ENCODE measurements at regions not wholly inside any gene's neighbourhood (a gene's known extent, or its start where the extent isn't known, plus 50 kb on each side); places are given as distances from the start of the nearest gene placed in this dataset.

DNA sequence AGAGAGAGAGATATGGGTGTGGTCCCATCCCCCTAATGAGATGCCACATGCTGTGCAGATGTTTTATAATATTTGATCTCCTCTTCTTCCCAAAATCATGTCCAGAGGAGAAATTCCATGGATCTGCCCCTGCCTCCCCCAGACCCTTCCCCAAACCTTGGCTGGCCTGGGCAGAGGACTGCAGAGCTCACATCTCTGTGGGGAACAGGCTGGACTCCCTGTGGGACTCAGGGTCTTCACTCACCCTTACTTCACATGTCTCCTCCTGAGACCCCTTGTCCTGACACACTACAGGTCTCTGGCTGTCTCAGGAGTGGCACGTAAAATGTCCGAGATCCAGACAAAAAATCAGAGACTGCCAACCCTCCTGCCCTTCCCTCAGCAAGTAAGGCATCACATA, 76.0 kb upstream of the CAPRIN2 start:
- Histone ChIP-seq H3K9me3 (ENCODE audit: control insufficient read depth, insufficient read depth, low read length) (no peaks in the 10 kb centered on the region), H3K27ac (ENCODE audit: low read depth, low read length) (no peak overlapping the region), H3K4me3 (ENCODE audit: low read depth, low read length) (no peak overlapping the region), H3K27me3 (ENCODE audit: control insufficient read depth, insufficient read depth, low read length) (no peaks in the 10 kb centered on the region), H3K4me1 (ENCODE audit: control insufficient read depth, insufficient read depth, low read length) (no peaks in the 10 kb centered on the region), H3K36me3 (ENCODE audit: control insufficient read depth, insufficient read depth, low read length) (no peaks in the 10 kb centered on the region)
- WGBS (ENCODE audit: insufficient coverage) = 100% methylated on average over 2 of the region's 2 CpGs
- DNase-seq (ENCODE audit: low read depth in 4 of 6, low spot score in 6 of 6) = no peak

- Histone ChIP-seq H3K27ac (ENCODE audit: low read depth, low read length) (no peak overlapping the region), H3K9me3 (ENCODE audit: control insufficient read depth, insufficient read depth, low read length) (no peaks in the 10 kb centered on the region), H3K36me3 (ENCODE audit: control insufficient read depth, insufficient read depth, low read length) (no peaks in the 10 kb centered on the region), H3K4me1 (ENCODE audit: control insufficient read depth, insufficient read depth, low read length) (no peaks in the 10 kb centered on the region), H3K27me3 (ENCODE audit: control insufficient read depth, insufficient read depth, low read length) (no peaks in the 10 kb centered on the region), H3K4me3 (ENCODE audit: low read depth, low read length) (no peak overlapping the region)
- no CpG with 5 or more reads among the region's 1 CpG for WGBS (ENCODE audit: insufficient coverage)
- DNase-seq (ENCODE audit: low read depth in 4 of 6, low spot score in 6 of 6) = no peak
These were observed 75.1 kb upstream of the CAPRIN2 start for GRCh38 chr12:30829876-30830275.

GRCh38 chr12:30828686-30829085, 73.9 kb upstream of the CAPRIN2 start:
- Histone ChIP-seq H3K36me3 (ENCODE audit: control insufficient read depth, insufficient read depth, low read length) (no peaks in the 10 kb centered on the region), H3K27me3 (ENCODE audit: control insufficient read depth, insufficient read depth, low read length) (no peaks in the 10 kb centered on the region), H3K9me3 (ENCODE audit: control insufficient read depth, insufficient read depth, low read length) (no peaks in the 10 kb centered on the region), H3K4me1 (ENCODE audit: control insufficient read depth, insufficient read depth, low read length) (peaks cover 2% of the 10 kb centered on the region), H3K27ac (ENCODE audit: low read depth, low read length) (no peak overlapping the region), H3K4me3 (ENCODE audit: low read depth, low read length) (no peak overlapping the region)
- WGBS (ENCODE audit: insufficient coverage) = 89% methylated on average over 2 of the region's 4 CpGs
- no peak for DNase-seq (ENCODE audit: low read depth in 4 of 6, low spot score in 6 of 6)

DNA sequence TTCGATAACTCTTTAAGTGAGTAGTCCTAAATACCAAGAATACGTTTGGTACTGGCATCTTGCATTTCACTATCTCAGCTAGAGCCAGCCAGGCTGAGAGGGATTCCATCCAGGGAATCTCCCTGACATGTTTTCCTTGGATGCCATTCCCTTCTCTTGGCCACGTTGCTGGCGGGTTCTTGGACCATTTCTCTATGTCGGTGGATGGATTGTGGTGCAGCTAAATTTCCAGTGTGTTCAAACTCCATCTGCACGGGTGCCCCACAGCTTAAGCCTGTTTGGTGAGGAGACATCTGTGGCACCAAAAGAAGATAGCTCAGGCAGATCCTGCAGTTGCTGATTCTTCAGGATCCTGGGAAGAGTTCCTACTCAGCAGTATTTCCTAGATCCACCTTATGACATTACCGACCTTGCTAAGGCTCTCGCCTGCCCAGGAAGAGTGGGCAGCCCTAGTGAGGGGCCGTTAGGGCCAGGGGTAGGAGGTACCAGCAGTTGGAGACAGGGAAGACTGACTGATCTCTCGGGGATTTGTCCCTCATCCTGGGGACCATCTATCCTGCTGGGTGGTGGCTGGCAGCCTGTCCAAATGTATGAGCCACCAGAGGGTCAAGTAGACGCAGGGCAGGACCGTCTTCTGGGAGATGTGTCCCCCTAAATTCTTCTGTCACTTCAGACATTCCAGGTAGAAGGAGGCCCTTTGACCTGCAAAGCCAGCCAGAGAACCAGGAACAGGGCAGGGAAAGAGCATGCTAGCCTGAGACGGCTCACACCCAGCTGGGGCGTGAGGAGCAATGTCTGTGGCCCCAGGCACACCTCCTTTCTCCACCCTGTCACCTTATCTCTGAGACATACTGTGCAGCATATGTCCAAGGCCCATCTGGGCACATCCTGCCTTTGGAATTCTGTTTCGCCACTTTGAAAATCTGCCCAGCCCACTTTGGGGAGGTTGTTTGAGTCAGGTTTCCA, 72.6 kb upstream of the CAPRIN2 start:
- peak in 1 of 6 donors; percentile 66 for DNase-seq (ENCODE audit: low read depth in 4 of 6, low spot score in 6 of 6)
- Histone ChIP-seq H3K27ac (ENCODE audit: low read depth, low read length) (no peak overlapping the region), H3K9me3 (ENCODE audit: control insufficient read depth, insufficient read depth, low read length) (no peaks in the 10 kb centered on the region), H3K27me3 (ENCODE audit: control insufficient read depth, insufficient read depth, low read length) (no peaks in the 10 kb centered on the region), H3K4me3 (ENCODE audit: low read depth, low read length) (no peak overlapping the region), H3K36me3 (ENCODE audit: control insufficient read depth, insufficient read depth, low read length) (no peaks in the 10 kb centered on the region), H3K4me1 (ENCODE audit: control insufficient read depth, insufficient read depth, low read length) (peaks cover 15% of the 10 kb centered on the region)
- whole genome bisulfite sequencing (ENCODE audit: insufficient coverage) = 90% methylated on average over 12 of the region's 15 CpGs

DNA sequence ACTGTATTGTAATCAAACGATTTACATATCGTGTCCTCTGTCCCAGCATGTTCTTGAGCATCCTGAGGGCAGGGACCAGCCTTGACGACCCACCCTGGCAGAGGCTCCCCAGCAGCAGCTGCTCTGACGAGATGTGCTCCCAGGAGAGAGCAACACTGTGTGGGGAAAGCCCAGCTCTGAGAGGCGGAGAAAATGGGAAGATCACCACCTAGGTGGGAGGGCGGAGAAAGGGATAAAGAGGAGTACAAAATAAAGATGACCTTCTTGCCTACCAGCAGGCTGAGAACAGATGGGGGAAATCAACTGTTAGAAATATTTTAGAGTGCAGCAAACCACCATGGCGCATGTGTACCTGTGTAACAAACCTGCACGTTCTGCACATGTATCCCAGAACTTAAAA, 71.5 kb upstream of the CAPRIN2 start:
- WGBS (ENCODE audit: insufficient coverage) = 59% methylated on average over 6 of the region's 8 CpGs
- Histone ChIP-seq H3K9me3 (ENCODE audit: control insufficient read depth, insufficient read depth, low read length) (no peaks in the 10 kb centered on the region), H3K27me3 (ENCODE audit: control insufficient read depth, insufficient read depth, low read length) (no peaks in the 10 kb centered on the region), H3K4me3 (ENCODE audit: low read depth, low read length) (no peak overlapping the region), H3K27ac (ENCODE audit: low read depth, low read length) (no peak overlapping the region), H3K4me1 (ENCODE audit: control insufficient read depth, insufficient read depth, low read length) (peaks cover 17% of the 10 kb centered on the region), H3K36me3 (ENCODE audit: control insufficient read depth, insufficient read depth, low read length) (no peaks in the 10 kb centered on the region)
- no peak for DNase-seq (ENCODE audit: low read depth in 4 of 6, low spot score in 6 of 6)

GRCh38 chr12:30825341-30825740, 70.6 kb upstream of the CAPRIN2 start:
- H3K36me3 ChIP-seq (ENCODE audit: control insufficient read depth, insufficient read depth, low read length) = no peaks in the 10 kb centered on the region
- peaks cover 17% of the 10 kb centered on the region for H3K4me1 ChIP-seq (ENCODE audit: control insufficient read depth, insufficient read depth, low read length)
- no peaks in the 10 kb centered on the region for H3K9me3 ChIP-seq (ENCODE audit: control insufficient read depth, insufficient read depth, low read length)
- no peak overlapping the region for H3K4me3 ChIP-seq (ENCODE audit: low read depth, low read length)
- no peak for DNase-seq (ENCODE audit: low read depth in 4 of 6, low spot score in 6 of 6)
- 50% methylated on average over 2 of the region's 4 CpGs for WGBS (ENCODE audit: insufficient coverage)
- no peaks in the 10 kb centered on the region for H3K27me3 ChIP-seq (ENCODE audit: control insufficient read depth, insufficient read depth, low read length)
- H3K27ac ChIP-seq (ENCODE audit: low read depth, low read length) = no peak overlapping the region

DNA sequence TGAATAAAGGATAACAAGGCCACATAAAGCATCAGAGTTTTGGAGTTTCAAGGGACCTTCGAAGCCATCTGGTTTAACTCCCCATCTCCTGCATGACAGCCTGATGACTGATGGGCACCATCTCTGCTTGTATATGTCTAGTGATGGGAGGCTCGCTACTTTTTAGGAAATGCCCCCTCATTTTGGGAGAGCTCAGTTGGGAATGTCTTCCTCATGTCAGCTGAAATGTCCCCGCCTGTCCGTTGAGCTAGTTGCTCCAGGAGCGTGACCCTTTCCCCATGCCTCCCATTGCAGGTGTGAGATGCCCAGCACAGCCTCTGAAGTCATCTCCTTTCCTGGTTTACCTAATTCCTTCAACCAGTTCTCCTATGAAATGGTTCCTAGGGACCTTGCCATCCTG, 69.6 kb upstream of the CAPRIN2 start:
- H3K27ac ChIP-seq (ENCODE audit: low read depth, low read length) = no peak overlapping the region
- H3K9me3 ChIP-seq (ENCODE audit: control insufficient read depth, insufficient read depth, low read length) = no peaks in the 10 kb centered on the region
- no peak for DNase-seq (ENCODE audit: low read depth in 4 of 6, low spot score in 6 of 6)
- H3K4me3 ChIP-seq (ENCODE audit: low read depth, low read length) = no peak overlapping the region
- 100% methylated on average over 4 of the region's 5 CpGs for WGBS (ENCODE audit: insufficient coverage)
- peaks cover 17% of the 10 kb centered on the region for H3K4me1 ChIP-seq (ENCODE audit: control insufficient read depth, insufficient read depth, low read length)
- H3K27me3 ChIP-seq (ENCODE audit: control insufficient read depth, insufficient read depth, low read length) = no peaks in the 10 kb centered on the region
- H3K36me3 ChIP-seq (ENCODE audit: control insufficient read depth, insufficient read depth, low read length) = no peaks in the 10 kb centered on the region

DNA sequence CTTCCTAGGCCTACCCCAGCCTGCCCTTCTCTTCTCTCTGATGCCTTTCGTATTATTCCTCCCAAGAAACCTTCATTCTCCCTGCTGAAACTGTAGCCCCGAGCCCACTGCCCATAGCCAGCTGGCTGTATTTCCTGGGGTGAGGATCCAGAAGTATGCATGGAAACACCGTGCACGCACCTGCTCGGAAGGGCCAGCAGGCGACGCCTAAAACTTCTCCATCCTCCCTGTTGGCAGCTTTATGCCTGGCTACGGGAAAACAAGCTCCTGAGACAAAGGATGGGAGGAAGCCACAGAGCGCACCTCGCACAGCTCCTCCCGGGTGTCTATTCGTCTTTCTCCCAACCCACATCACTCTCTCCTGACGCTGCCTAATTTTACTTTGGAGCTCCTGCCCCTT, 69.0 kb upstream of the CAPRIN2 start:
- no peak overlapping the region for H3K27ac ChIP-seq (ENCODE audit: low read depth, low read length)
- H3K4me1 ChIP-seq (ENCODE audit: control insufficient read depth, insufficient read depth, low read length) = peaks cover 17% of the 10 kb centered on the region
- no peaks in the 10 kb centered on the region for H3K36me3 ChIP-seq (ENCODE audit: control insufficient read depth, insufficient read depth, low read length)
- H3K27me3 ChIP-seq (ENCODE audit: control insufficient read depth, insufficient read depth, low read length) = no peaks in the 10 kb centered on the region
- H3K4me3 ChIP-seq (ENCODE audit: low read depth, low read length) = no peak overlapping the region
- no peaks in the 10 kb centered on the region for H3K9me3 ChIP-seq (ENCODE audit: control insufficient read depth, insufficient read depth, low read length)
- peak in 1 of 6 donors; percentile 7 for DNase-seq (ENCODE audit: low read depth in 4 of 6, low spot score in 6 of 6)
- 79% methylated on average over 11 of the region's 13 CpGs for WGBS (ENCODE audit: insufficient coverage)

- H3K4me1 ChIP-seq (ENCODE audit: control insufficient read depth, insufficient read depth, low read length) = peaks cover 17% of the 10 kb centered on the region
- DNase-seq (ENCODE audit: low read depth in 4 of 6, low spot score in 6 of 6) = peak in 2 of 6 donors; percentile 45 to 59
- no peaks in the 10 kb centered on the region for H3K36me3 ChIP-seq (ENCODE audit: control insufficient read depth, insufficient read depth, low read length)
- H3K4me3 ChIP-seq (ENCODE audit: low read depth, low read length) = peak overlapping the region; percentile 44
- H3K9me3 ChIP-seq (ENCODE audit: control insufficient read depth, insufficient read depth, low read length) = no peaks in the 10 kb centered on the region
- WGBS (ENCODE audit: insufficient coverage) = 32% methylated on average over 30 of the region's 32 CpGs
- H3K27ac ChIP-seq (ENCODE audit: low read depth, low read length) = peak overlapping the region; percentile 70
- no peaks in the 10 kb centered on the region for H3K27me3 ChIP-seq (ENCODE audit: control insufficient read depth, insufficient read depth, low read length)
These were observed 68.5 kb upstream of the CAPRIN2 start for GRCh38 chr12:30823156-30823699.
